ENCODE measurements at regions not wholly inside any gene's neighbourhood (a gene's known extent, or its start where the extent isn't known, plus 50 kb on each side); places are given as distances from the start of the nearest gene placed in this dataset.
"Not testable (repeated sequence)": the region's sequence is repeated elsewhere in the genome, so short reads cannot be mapped to it uniquely, and the experiment has no call there.

- DNase-seq: no peak
Observed at GRCh38 chr1:200317236-200317635, 92.6 kb downstream of the ZNF281 start.

DNA sequence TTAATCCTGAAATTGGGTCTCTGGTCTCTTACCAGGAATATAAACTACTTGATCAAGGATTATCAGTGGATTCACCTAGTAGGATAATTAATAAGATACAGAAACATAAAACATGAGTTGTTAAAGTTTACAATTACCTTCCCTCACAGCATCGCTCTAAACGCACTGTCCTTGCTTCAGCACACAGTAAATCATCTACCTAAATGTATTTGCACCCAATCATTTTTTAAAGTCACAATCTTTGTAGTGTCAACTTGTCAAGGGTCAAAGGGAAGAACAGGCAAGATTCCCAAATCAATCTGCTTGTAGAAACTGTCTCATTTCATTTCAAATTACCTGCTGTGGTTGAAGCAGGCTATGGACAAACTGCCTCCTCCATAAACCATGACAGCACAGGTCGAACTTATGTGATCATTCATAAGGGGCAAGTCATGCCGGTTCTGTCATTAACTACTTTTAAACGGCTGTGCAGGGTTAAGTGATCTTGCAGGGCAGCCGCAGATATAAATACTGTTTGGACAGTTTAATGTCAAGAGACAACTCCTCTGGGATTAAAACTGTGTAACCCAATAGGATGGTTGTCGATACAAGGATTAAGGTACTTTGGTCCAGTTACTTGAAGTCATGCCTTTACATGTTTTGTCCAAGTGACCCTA, 93.6 kb downstream of the ZNF281 start:
- DNase-seq: no peak

DNA sequence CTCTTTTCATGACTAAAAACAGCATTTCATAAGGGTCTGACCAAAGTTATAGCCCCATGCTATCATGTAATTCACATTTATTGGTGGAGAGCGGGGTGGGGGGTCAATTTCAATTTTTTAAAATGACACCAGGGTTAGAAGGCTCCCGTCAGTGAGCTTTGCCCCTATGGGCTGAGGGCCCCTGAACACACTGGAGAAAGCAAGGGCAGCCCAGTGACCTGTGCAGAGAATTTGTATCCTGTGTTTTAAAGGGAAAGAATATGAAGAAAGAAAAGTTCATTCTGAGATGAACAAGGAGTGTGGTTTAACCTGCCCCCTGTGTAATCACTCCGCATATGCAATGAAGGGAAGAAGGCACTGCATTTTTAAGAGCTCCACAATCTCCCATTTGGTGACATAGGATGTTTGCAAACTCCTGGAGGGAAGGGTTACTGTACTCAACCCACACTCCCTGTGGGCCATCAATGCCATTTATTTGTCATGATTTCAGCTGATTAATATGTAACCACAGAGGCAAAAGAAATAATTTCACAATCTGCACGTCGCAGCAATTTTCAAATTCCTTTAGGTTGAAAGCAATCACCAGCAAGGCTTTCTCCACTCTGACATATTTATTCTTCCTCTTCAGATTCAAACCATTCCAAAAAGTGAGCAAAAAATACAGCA, 95.6 kb downstream of the ZNF281 start:
- no peak for DNase-seq

DNA sequence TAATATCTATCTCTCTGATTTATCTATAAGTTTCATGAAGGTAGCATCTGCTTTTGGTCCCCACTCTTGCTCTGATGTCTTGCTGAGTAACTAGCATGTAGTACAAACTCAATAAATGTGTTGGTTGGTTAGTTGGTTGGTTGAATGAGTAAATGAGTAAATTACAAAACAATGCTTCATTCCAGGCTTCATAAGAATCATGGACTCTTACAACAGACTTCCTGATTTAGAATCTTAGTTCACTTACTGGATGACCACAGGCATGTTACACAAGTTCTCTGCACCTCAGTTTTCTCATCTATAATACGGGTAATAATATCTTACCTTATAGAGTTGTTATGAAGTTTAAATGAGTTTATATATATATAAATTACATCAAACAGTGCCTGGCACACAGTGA, 98.6 kb downstream of the ZNF281 start:
- no peak for DNase-seq

- no peak for DNase-seq
Observed at GRCh38 chr1:200310824-200311223, 99.0 kb downstream of the ZNF281 start.

GRCh38 chr1:200307755-200308066, 102.1 kb downstream of the ZNF281 start:
- no peak for DNase-seq

- DNase-seq: peak; percentile 13
Observed at GRCh38 chr1:200306944-200307754, 102.7 kb downstream of the ZNF281 start.

- no peak for DNase-seq
Observed at GRCh38 chr1:200305806-200306205, 104.0 kb downstream of the ZNF281 start.

GRCh38 chr1:200304171-200304570, 105.7 kb downstream of the ZNF281 start:
- no peak for DNase-seq

GRCh38 chr1:200302921-200303290, 106.9 kb downstream of the ZNF281 start:
- peak; percentile 52 for DNase-seq

GRCh38 chr1:200302192-200302920, 107.5 kb downstream of the ZNF281 start:
- DNase-seq: peak; percentile 37

DNA sequence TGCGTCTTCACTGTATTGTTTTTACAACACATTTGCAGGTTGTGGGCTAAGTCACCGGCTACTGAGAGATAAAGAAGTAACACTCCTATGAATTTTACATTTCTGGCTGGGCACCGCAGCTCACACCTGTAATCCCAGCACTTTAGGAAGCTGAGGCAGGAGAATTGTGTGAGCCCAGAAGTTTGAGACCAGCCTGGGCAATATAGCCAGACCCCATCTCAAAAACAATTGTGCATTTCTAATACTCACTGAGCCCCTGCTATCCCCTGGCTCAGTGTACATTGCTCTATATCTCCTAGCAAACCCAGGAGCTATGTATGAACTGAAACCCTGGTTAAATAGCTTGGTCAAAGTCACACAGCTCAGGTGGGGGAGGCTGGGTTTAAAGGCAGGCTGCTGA, 108.7 kb downstream of the ZNF281 start:
- DNase-seq: no peak

- DNase-seq: no peak
Observed at GRCh38 chr1:200299571-200299970, 110.3 kb downstream of the ZNF281 start.

GRCh38 chr1:200298242-200298641, 111.6 kb downstream of the ZNF281 start:
- no peak for DNase-seq

- peak; percentile 61 for DNase-seq
Observed at GRCh38 chr1:200296091-200296661, 113.7 kb downstream of the ZNF281 start.

- peak; percentile 5 for DNase-seq
Observed at GRCh38 chr1:200294241-200294640, 115.6 kb downstream of the ZNF281 start.

DNA sequence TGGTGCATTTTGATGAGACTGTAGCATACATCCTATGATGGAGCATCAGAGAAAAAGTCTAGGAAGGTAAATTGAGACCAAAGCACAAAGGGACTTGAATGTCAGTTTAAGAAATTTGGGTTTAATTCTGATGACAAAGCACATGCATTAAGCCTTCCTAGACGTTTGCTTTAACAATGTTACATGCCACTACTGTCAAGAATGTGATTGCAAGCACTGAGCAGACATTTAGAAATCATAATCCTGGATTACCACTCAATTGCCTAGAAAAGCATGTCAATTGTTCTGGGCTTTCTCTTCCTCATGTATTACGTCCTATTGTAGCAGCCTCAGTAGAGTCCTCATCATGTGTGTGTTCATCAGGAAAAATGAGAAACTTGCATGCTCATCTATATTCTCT, 117.1 kb downstream of the ZNF281 start:
- no peak for DNase-seq

GRCh38 chr1:200291106-200291505, 118.7 kb downstream of the ZNF281 start:
- no peak for DNase-seq

DNA sequence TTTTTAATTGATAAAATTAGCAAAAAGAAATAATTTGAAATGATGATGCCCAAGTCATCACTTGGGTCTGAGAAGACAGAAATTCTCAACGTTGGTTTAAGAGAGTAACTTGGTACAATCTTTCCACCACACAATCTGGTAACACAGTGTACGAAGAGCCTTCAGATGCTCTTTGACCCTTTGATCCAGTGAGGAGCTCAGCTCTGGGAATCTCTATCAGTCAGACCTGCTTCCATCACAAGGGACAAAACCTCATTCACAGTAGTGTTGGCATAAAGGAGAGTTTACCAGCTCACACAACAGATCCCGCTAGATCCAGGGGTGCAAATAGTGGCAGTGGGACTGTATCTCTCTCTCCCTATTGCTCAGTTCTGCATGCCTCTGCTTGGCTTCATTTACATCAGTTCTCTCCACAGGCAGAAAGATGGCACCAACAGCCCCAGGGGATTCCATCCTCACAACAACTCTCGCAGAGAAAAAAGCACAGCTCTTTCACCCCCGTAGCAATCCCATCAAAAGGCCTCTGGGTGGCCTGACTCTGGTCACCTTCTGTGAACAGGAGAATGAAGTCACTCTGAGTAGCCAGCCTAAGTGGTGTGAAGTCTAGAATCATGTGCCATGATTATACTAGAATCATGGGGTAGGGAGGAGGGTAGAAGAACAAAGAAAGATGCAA, 119.7 kb downstream of the ZNF281 start:
- DNase-seq: no peak

DNA sequence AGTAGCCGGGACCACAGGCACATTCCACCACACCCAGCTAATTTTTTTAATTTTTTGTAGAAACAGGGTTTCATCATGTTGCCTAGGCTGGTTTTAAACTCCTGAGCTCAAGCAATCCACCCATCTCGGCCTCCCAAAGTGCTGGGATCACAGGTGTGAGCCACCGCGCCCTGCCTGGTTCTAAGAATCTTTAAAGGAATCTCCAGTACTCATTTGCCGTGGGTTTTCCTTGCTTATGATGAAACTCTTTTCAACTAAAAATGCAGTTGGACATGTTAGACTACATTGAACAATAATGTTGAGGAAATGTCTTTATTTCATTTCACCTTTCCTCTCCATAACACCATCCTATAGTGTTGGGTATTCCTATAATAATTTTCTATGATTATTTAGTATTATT, 121.6 kb downstream of the ZNF281 start:
- DNase-seq: no peak

- DNase-seq: not testable (repeated sequence)
Observed at GRCh38 chr1:200284236-200284635, 125.6 kb downstream of the ZNF281 start.

- no peak for DNase-seq
Observed at GRCh38 chr1:200282497-200283122, 127.2 kb downstream of the ZNF281 start.
